Activated naive CD4-positive, alpha-beta T cell treated with anti-CD3 and anti-CD28 coated beads for 36 hours (primary cell): ENCODE measurements at regions not wholly inside any gene's neighbourhood (a gene's known extent, or its start where the extent isn't known, plus 50 kb on each side); places are given as distances from the start of the nearest gene placed in this dataset.

Experiments
- CTCF ChIA-PET: fragments of 350-600 bp; sonication (Branson Sonifier 250); formaldehyde crosslinking; loops from one replicate; lab custom pipeline; 2021; ENCODE audit warnings: antibody characterized with exemption; lab: Charles Lee
- DNase-seq: peaks from one replicate; pipeline ENCODE4 v3.0.0-alpha.2; 2020
- H3K27ac Mint-ChIP-seq: one replicate; pipeline ENCODE4 v1.8.0; 2021; ENCODE audit warnings: mild to moderate bottlenecking, mixed read lengths
- H3K27me3 Mint-ChIP-seq: one replicate; pipeline ENCODE4 v1.8.0; 2021; ENCODE audit warnings: low read depth, mixed read lengths
- H3K36me3 Mint-ChIP-seq: one replicate; pipeline ENCODE4 v1.8.0; 2021; ENCODE audit warnings: low read depth, mixed read lengths
- H3K4me1 Mint-ChIP-seq: one replicate; pipeline ENCODE4 v1.8.0; 2021; ENCODE audit warnings: low read depth, mixed read lengths
- H3K4me3 Mint-ChIP-seq: one replicate; pipeline ENCODE4 v1.8.0; 2021; ENCODE audit warnings: mild to moderate bottlenecking, moderate library complexity, mixed read lengths
- H3K9me3 Mint-ChIP-seq: one replicate; pipeline ENCODE4 v1.8.0; 2021; ENCODE audit warnings: mixed read lengths
- intact Hi-C: fragments of 100-400 bp; cut with micrococcal nuclease; formaldehyde crosslinking; loops from one replicate; pipeline ENCODE4 v1.15.1; 2023

- no peak overlapping the region for H3K4me3 Mint-ChIP-seq
- H3K27ac Mint-ChIP-seq, result no peak overlapping the region
- DNase-seq, result no peak
- CTCF ChIA-PET, result interaction anchor here (0.7 kb wide), 1 partner anchor 62 kb away, joined by 3 read pairs; no protein-coding TSS in a partner anchor
- H3K9me3 Mint-ChIP-seq, result no peaks in the 10 kb centered on the region
- H3K4me1 Mint-ChIP-seq, result no peaks in the 10 kb centered on the region
- intact Hi-C loops, result no loop called here
- H3K36me3 Mint-ChIP-seq, result no peaks in the 10 kb centered on the region
- no peaks in the 10 kb centered on the region for H3K27me3 Mint-ChIP-seq
Observed at GRCh38 chr5:110250755-110251154, 475.7 kb downstream of the TMEM232 start.

- Mint-ChIP-seq H3K4me1 (no peaks in the 10 kb centered on the region), H3K4me3 (no peak overlapping the region), H3K36me3 (no peaks in the 10 kb centered on the region), H3K9me3 (no peaks in the 10 kb centered on the region), H3K27ac (no peak overlapping the region), H3K27me3 (no peaks in the 10 kb centered on the region)
- no peak for DNase-seq
- CTCF ChIA-PET, result no interaction called here
- intact Hi-C loops, result no loop called here
Observed at GRCh38 chr5:110251366-110251765, 475.1 kb downstream of the TMEM232 start.

- CTCF ChIA-PET, result interaction anchor here (0.5 kb wide), 1 partner anchor 1473 kb away, joined by 4 read pairs; no protein-coding TSS in a partner anchor
- no peaks in the 10 kb centered on the region for H3K36me3 Mint-ChIP-seq
- H3K4me3 Mint-ChIP-seq, result no peak overlapping the region
- intact Hi-C loops, result no loop called here
- no peaks in the 10 kb centered on the region for H3K27me3 Mint-ChIP-seq
- H3K4me1 Mint-ChIP-seq, result no peaks in the 10 kb centered on the region
- H3K27ac Mint-ChIP-seq, result no peak overlapping the region
- no peaks in the 10 kb centered on the region for H3K9me3 Mint-ChIP-seq
- no peak for DNase-seq
Observed at GRCh38 chr5:110255194-110255593, 471.3 kb downstream of the TMEM232 start.

- Mint-ChIP-seq H3K9me3 (no peaks in the 10 kb centered on the region), H3K27ac (no peak overlapping the region), H3K36me3 (no peaks in the 10 kb centered on the region), H3K4me3 (no peak overlapping the region), H3K4me1 (no peaks in the 10 kb centered on the region), H3K27me3 (no peaks in the 10 kb centered on the region)
- intact Hi-C loops, result no loop called here
- DNase-seq, result no peak
- CTCF ChIA-PET, result no interaction called here
Observed at GRCh38 chr5:110256298-110256697, 470.2 kb downstream of the TMEM232 start.

- no peaks in the 10 kb centered on the region for H3K4me1 Mint-ChIP-seq
- CTCF ChIA-PET, result interaction anchor here (0.5 kb wide), 1 partner anchor 12 kb away, joined by 3 read pairs; no protein-coding TSS in a partner anchor
Observed at GRCh38 chr5:110257971-110258370, 468.5 kb downstream of the TMEM232 start.

GRCh38 chr5:110258460-110259216 is 467.8 kb downstream of the TMEM232 start:
- no peaks in the 10 kb centered on the region for H3K9me3 Mint-ChIP-seq
- CTCF ChIA-PET, result no interaction called here
- no peaks in the 10 kb centered on the region for H3K27me3 Mint-ChIP-seq
- intact Hi-C loops, result no loop called here
- H3K36me3 Mint-ChIP-seq, result no peaks in the 10 kb centered on the region
- H3K4me3 Mint-ChIP-seq, result no peak overlapping the region
- no peak for DNase-seq
- H3K27ac Mint-ChIP-seq, result no peak overlapping the region
- no peaks in the 10 kb centered on the region for H3K4me1 Mint-ChIP-seq

More at GRCh38 chr5:110257971-110258370, 468.5 kb downstream of the TMEM232 start:
- Mint-ChIP-seq H3K4me3 (no peak overlapping the region), H3K27ac (no peak overlapping the region), H3K9me3 (no peaks in the 10 kb centered on the region), H3K27me3 (no peaks in the 10 kb centered on the region), H3K36me3 (no peaks in the 10 kb centered on the region)
- intact Hi-C loops, result no loop called here
- DNase-seq, result no peak

GRCh38 chr5:110262749-110263148 is 463.7 kb downstream of the TMEM232 start:
- DNase-seq, result no peak
- Mint-ChIP-seq H3K4me3 (no peak overlapping the region), H3K27me3 (no peaks in the 10 kb centered on the region), H3K4me1 (no peaks in the 10 kb centered on the region), H3K27ac (no peak overlapping the region), H3K36me3 (no peaks in the 10 kb centered on the region), H3K9me3 (no peaks in the 10 kb centered on the region)
- CTCF ChIA-PET, result no interaction called here
- intact Hi-C loops, result no loop called here

GRCh38 chr5:110264661-110265060 is 461.8 kb downstream of the TMEM232 start:
- intact Hi-C loops, result loop anchor here (5.0 kb wide), 1 partner anchor 852 kb away; no protein-coding TSS in a partner anchor
- H3K27me3 Mint-ChIP-seq, result no peaks in the 10 kb centered on the region

GRCh38 chr5:110265162-110265561 is 461.3 kb downstream of the TMEM232 start:
- no peak overlapping the region for H3K4me3 Mint-ChIP-seq
- no peak overlapping the region for H3K27ac Mint-ChIP-seq
- H3K36me3 Mint-ChIP-seq, result no peaks in the 10 kb centered on the region
- intact Hi-C loops, result loop anchor here (5.0 kb wide), 1 partner anchor 853 kb away; no protein-coding TSS in a partner anchor
- H3K27me3 Mint-ChIP-seq, result no peaks in the 10 kb centered on the region
- no peaks in the 10 kb centered on the region for H3K9me3 Mint-ChIP-seq
- CTCF ChIA-PET, result interaction anchor here (0.6 kb wide), 1 partner anchor 100 kb away, joined by 3 read pairs; no protein-coding TSS in a partner anchor
- H3K4me1 Mint-ChIP-seq, result peaks cover 9% of the 10 kb centered on the region
- DNase-seq, result no peak

More at GRCh38 chr5:110264661-110265060, 461.8 kb downstream of the TMEM232 start:
- H3K4me1 Mint-ChIP-seq, result peaks cover 7% of the 10 kb centered on the region
- H3K4me3 Mint-ChIP-seq, result no peak overlapping the region
- CTCF ChIA-PET, result interaction anchor here (0.6 kb wide), 1 partner anchor 100 kb away, joined by 3 read pairs; no protein-coding TSS in a partner anchor
- DNase-seq, result no peak
- H3K27ac Mint-ChIP-seq, result no peak overlapping the region
- no peaks in the 10 kb centered on the region for H3K36me3 Mint-ChIP-seq
- no peaks in the 10 kb centered on the region for H3K9me3 Mint-ChIP-seq

- Mint-ChIP-seq H3K27ac (no peak overlapping the region), H3K36me3 (no peaks in the 10 kb centered on the region), H3K4me1 (peaks cover 12% of the 10 kb centered on the region), H3K9me3 (no peaks in the 10 kb centered on the region), H3K27me3 (no peaks in the 10 kb centered on the region), H3K4me3 (no peak overlapping the region)
- CTCF ChIA-PET, result no interaction called here
- intact Hi-C loops, result loop anchor here (5.0 kb wide), 1 partner anchor 855 kb away; no protein-coding TSS in a partner anchor
- DNase-seq, result no peak
Observed at GRCh38 chr5:110267714-110268113, 458.8 kb downstream of the TMEM232 start.

- H3K27ac Mint-ChIP-seq, result no peak overlapping the region
- CTCF ChIA-PET, result no interaction called here
- DNase-seq, result no peak
- intact Hi-C loops, result loop anchor here (5.0 kb wide), 1 partner anchor 856 kb away; no protein-coding TSS in a partner anchor
- peaks cover 12% of the 10 kb centered on the region for H3K4me1 Mint-ChIP-seq
- no peaks in the 10 kb centered on the region for H3K36me3 Mint-ChIP-seq
- H3K4me3 Mint-ChIP-seq, result no peak overlapping the region
- H3K27me3 Mint-ChIP-seq, result no peaks in the 10 kb centered on the region
- no peaks in the 10 kb centered on the region for H3K9me3 Mint-ChIP-seq
Observed at GRCh38 chr5:110268283-110268682, 458.2 kb downstream of the TMEM232 start.

- peaks cover 12% of the 10 kb centered on the region for H3K4me1 Mint-ChIP-seq
- CTCF ChIA-PET, result no interaction called here
- H3K4me3 Mint-ChIP-seq, result no peak overlapping the region
- intact Hi-C loops, result loop anchor here (1.0 to 5.0 kb wide), 4 partner anchors 182 to 857 kb away; partner anchors contain the start of gene MAN2A1
- no peaks in the 10 kb centered on the region for H3K27me3 Mint-ChIP-seq
- H3K9me3 Mint-ChIP-seq, result no peaks in the 10 kb centered on the region
- peak overlapping the region; percentile 73 for H3K27ac Mint-ChIP-seq
- no peak for DNase-seq
- H3K36me3 Mint-ChIP-seq, result no peaks in the 10 kb centered on the region
Observed at GRCh38 chr5:110268985-110269384, 457.5 kb downstream of the TMEM232 start.
